COLO829 (cell line): ENCODE measurements at regions not wholly inside any gene's neighbourhood (a gene's known extent, or its start where the extent isn't known, plus 50 kb on each side); places are given as distances from the start of the nearest gene placed in this dataset.
"Not testable (repeated sequence)": the region's sequence is repeated elsewhere in the genome, so short reads cannot be mapped to it uniquely, and the experiment has no call there.

Experiments used
- DNase-seq: peaks from one replicate; pipeline ENCODE4 v3.0.0; 2012; ENCODE audit warnings: low spot score

DNA sequence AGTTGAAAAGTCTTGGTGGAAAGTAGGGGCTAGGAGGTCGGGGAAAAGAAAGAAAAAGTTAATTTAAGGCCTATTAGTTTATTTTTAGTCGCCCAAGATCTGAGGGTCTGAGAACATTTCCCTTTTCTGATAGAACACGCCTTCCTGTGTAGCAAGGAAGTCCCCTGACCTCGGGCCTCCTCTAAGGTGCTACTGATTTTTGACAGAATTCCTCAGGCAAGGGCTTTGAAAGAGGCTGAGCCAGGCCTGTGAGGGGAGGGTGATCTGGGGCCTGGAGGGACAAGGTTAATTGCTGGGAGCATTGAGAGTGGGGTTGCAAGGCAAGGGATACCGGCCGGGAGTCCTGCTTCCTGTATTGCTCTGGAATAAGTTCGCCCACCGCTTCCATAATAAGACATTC, 131.4 kb upstream of the MYCN start:
- no peak for DNase-seq

DNA sequence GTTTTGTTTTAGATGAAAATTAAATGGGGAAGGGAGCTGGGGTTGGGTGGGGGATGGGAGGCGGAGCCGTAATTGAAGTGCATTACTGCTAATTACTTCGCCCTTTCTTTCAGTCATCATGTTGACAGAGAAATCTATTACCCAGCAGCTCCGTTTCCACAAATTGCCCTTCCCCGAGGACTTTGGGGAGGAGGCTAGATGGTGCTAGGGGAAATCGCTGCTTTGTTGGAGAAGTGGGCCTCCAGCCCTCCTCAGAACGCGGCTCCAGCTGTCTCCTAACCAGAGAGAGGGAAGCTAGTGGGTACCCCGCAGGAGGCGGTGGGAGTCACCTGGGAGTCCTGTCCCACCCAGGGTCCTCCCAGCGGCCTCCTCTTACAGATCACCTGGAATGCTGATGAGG, 130.9 kb upstream of the MYCN start:
- no peak for DNase-seq

DNA sequence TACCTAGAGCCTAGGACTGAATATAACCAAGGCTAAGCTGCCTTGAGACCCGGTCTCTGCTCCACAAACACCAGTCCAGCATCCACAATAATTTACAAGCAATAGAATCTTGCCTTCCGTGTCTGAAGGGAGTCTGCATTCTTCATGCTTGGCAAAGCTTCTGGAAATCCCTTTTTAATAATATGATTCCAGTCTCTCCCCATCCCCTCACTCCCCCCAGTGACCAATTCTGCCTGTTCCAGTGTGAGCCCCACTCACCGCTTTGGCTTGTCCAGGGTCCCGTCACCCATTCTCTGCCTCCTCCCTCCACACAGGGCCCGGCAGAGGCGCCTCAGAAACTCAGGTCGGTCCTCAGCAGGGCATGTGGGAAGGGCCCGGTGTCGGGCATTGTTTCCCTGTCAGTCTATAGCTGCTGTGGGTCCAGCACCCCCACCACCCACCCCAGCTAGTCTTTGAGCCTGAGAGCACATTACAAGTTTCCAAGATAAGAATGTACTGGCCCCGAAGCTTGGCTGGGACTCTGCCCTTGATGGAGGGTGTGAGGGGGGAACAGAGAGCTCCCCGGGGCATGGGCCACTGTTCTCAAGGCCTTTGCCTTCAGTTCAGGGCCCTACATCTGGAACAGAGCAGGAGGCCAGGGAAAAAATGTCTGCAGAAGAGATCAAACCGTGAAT, 129.7 kb upstream of the MYCN start:
- DNase-seq: no peak

DNA sequence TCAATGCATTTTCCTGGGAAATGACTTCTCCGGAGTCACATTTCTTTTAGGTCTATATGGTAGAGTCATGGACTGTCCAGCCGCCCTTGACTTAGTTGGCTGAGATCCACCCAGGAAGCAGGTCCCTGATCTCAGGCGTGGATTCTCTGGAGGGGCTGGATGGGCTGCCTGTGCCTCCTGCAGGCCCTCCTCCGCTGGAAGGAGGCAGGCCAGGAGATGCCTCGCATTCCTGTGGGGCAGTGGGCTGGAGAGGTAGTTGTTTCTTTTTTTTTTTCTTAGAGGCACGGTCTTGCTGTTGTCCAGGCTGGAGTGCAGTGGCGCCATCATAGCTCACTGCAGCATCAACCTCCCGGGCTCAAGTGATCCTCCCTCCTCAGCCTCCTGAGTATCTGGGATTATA, 129.0 kb upstream of the MYCN start:
- DNase-seq: no peak

DNA sequence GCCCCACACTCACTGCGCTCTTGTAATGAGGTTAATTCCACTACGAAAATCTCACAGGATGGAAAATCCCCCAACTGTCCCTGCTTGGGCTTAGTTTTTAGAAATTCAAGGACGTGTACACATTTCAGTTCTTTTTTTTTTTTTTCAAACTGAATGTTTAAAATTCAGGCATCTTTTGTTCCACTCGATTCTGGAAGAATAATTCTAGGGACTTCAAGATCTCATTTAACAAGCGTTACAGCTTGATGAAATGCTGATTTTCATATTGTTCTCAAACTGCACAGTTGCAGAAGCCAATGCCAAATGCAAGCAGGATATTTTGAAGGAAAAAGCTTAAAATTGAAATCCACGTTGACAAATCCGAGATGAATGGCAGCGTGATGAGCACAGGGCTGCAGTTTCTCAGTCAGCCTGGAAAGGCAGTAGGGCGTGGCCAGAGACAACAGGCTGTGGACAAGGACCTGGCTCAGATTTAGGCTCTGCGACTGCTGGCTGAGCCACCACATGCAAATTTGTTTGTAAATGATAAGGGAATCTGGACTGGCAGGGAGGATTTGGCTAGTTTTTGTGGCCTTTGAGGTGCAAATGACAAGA, 128.1 kb upstream of the MYCN start:
- no peak for DNase-seq

DNA sequence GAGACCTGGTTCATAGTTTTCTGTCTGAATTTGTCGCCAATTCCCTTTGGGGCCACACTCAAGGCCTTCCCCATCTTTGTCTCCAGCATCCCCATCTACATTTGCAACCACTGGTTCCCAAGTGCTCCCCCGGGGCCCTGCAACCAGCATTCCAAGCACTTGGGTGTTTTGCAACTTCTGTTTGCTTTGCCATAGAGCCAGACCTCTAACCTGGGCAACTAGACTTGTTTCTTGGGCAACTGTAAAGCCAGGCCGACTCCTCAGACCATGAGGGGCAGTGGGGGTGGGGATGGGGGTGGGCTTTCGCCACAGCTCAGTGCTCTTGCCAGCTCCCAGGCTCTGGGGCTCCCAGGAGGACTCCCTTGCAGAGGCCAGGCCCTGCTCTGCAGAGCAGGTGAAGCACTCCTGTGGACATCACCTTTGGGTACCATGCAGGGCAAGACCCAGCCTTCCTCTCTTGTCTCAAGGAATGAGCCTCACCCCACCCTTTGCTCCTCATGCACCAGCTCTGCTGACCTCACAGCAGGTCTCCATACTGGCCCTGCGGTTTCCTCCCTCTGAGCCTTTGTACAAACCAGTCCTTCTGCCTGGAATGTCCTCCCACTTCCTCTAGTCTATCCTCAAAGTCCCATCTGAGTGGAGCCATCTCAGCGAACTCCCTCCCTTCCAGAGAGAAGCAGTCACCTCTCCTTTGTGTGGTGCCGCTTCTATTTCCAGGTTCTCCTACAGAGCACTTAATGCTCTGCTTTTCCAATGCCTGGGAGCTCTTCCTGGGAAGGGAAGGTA, 126.7 kb upstream of the MYCN start:
- DNase-seq: no peak

DNA sequence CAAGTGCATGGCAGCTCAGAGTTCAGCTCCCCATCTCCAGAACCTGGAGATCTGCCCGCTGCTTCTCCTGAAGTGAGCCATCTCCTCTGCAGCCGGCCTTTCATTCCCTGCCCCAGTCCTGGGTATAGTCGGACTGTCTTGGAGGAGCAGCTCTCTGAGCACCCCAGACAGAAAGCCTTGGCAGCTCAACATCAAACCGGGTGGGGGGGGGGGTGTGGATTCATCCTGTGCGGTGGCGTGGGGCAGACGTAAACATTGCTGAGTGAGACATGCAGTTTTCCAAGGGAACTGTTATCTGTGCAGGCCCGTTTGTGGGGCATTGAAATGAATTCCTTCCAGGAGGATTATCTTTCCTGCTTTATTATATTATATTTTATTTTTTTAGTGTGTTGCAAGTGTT, 125.9 kb upstream of the MYCN start:
- DNase-seq: no peak

DNA sequence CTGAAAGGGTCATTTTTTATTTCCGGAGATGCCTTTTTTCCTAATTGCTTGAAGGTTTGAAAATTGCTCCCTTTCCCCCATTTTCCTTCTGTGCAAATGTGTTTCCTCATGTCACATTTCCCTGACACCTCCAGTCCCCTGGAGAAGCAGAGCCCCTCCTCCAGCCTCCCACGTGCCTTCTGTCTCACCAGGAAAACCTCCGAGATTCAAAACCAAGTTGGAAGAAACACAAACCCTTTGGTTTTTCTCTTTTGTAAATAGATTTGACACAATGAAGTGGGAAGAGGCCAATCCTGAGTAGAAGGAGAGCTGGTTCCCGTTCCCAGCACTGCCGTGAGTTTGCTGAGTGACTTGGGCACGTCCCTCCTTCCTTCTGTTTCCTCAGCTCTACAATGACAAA, 125.4 kb upstream of the MYCN start:
- no peak for DNase-seq

DNA sequence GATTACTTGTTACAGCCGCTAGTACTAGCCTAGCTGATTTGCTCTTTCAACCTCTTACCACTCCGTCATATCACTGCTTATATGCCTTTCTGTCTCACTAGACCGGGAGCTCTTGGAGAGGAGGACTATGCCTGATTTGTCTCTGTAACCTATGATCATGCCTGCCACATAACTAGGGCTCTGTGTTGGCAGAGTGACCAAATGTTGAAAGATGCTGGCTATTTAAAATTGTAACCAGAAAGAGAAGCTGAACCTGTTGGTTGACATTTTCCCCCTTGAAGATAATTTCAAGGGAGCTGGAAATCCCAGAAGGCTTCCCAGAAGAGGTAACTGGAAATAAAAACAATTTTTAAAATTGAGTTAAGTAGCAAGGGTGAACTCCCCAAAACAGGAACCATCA, 124.1 kb upstream of the MYCN start:
- DNase-seq: no peak

DNA sequence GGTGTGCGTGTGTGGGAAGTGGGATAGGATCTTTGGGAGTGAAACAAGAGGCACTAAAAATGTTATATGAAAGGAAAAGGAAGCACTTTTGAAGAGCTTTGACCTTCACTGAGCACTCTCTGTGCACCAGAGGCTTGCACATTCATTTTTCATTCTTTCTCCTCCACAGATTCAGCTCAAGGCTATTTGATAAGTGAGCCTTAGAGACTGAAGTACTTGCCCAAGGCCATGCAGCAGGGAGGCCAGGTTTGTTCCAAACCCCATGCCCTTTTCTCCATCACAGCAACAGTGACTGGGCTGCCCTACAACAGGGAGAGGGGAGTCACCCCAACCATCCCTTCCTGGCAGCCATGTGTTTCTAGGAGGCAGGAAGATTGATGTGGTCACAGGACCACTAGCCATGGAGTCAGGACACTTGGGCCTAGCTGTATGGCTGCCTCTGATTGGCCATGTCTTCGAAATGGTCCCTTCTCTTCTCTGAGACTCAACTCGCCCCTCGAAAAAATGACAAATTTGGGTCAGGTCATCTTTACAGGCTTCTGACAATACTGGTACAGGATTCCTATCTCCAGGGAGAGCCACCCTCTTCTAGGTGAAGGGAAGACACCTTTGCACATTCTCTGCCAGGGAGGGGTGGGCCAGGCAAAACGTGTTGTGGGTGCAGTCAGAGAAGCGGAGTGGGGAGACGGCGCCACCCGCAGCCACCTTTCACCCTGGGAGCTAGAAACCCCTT, 123.5 kb upstream of the MYCN start:
- no peak for DNase-seq

DNA sequence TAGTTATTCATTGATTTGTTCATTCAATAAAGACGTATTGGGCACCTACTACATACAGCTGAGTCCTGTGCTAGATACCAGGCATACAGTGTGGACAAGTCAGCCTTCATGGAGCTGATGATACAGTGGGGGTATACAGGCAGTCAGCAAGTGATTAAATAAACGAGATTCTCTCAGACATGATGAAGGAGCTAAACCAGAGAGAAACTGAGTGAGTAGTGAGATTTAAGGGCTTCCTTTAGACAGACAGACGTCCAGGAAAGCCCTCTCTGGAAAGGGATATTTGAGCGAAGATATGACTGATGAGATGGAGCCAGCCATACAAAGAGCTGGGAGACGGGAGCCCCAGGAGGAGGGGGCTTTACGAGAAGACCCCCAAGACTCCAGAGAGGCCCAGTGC, 122.6 kb upstream of the MYCN start:
- DNase-seq: no peak

DNA sequence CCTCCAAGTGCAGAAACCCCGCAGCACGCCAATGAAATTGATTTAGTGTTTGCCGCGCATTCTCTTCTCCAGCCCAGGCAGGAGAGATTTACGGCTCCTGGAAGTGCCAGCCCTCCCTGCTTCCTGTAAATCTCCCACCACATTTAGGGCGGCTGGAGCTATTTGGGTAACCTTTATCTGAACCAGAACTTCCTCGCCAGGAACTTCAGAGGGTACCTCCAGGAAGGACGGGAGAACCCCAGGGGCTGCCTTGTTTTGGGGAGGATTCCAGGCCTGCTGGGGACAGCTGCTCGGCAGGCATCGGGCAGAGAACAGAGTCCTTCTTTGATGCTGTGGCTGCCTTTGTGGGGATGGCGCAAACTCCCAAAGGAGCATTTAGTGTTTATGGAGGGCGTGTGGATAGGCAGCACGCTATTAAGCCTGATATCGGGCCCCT, 122.0 kb upstream of the MYCN start:
- no peak for DNase-seq

DNA sequence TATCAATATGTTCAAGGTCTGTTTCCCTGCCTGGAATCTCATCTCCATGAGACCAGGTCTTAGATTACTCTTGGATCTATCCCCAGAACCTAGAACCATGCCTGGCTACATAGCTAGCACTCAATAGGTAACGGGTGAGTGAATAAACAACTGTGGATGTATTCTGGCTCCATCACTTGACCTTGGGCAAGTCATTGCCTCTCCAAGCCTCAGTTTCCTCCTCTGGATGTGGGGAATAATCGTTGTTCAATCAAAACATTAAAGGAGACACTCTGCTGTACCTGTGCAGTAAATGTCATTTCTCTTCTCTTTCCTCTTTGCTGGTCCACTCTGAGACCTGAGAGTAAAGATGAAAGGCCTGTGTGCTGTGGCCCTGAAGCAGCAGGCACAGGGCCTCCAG, 121.5 kb upstream of the MYCN start:
- DNase-seq: no peak

DNA sequence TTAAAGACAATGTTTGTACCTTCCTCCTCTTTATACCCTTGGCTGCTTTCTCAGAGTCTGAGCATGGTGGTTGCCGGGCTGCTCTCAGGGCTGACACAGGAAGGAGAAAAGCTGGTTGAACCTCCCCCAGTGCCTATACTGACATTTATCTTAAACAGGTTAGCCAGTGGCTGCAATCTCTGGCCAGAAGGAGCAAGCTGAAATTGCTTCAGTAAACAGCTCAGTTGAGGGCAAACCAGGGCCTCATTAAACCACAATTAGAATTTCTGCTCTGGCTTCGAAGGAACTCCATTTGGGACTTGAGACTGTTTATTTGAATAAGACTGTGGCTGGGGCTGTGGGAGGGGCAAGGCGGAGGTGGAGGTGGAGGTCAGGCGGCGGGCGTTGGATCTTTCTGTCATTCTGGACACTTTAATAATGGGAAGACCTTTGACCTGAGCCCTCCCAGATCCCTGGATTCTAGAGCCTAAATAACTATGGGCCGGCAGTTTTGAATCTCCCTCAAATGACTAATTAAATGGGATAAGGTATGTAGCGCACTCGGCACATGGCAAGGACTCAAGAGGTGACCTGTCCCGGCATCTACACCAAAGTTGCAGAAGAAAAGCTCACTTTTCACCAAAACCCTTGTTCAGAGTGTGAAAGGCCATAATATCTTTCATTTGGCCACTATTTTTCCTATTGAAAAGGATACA, 120.6 kb upstream of the MYCN start:
- DNase-seq: no peak

DNA sequence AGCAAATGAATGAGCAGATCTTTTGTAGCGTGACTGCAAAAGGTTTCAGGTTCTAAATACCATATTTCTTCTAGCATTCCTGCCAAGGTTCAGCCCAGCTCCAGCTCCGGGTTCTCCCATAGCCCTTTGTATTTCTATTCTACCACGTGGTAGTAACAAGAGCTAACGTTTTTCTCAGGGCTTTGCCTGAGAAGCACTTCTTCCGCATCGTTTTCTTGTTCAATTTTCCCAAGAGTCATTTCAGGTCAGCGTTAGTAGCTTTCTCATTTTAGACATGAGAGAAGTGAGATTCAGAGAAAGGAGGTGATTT, 120.1 kb upstream of the MYCN start:
- no peak for DNase-seq

DNA sequence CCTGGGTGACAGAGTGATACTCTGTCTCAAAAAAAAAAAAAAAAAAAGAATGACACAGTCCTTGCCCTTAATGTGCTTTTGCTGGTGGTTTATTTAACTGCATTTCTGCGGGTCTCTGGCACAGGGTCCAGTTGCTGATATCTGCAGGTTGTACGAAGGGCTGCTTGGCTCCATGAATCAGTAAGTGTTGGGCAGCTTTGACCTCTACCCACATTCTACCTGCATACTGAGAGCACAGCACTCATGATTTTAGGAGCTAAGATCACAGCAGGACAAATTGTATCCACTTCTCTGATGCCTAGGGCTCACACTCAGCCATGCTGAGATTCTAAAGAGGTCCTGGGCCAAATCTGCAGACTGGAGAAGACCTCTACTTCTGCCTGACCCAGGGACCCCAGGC, 119.4 kb upstream of the MYCN start:
- no peak for DNase-seq

DNA sequence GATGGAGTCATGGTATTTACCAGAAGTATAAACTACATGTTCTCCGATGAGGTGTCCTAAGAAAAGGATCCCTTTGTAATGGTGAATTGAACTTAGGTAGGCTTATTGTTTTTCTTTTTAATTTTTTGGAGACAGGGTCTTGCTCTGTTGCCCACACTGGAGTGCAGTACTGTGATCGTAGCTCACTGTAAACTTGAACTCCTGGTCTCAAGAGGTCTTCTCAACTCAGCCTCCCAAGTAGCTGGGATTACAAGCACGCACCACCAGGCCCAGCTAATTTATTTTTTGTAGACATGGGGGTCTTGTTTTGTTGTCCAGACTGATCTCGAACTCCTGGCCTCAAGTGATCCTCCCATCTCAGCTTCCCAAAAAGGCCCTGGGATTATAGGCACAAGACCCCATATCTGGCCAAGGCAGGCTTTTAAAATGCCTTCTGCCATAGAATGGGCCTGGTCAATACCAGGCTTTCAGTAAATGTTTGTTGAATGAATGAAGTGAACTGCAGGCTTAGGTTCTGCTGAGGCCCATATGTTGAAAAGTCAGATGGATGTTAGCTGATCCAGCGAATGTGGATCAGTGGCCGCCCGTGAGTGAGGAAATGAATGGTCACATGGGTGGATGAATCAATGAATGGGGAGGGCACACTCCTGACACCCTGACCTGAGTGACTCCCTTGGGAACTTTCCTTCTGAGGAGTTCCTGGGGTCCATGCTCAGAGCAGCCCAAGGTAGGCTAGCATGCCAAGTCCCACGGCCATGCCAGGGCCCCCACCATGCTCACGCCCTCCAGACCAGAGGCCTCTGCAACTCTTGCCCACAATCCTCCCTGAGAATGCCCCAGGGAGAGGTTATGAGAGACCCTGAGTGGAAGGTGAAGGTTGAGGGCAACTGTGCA, 118.0 kb upstream of the MYCN start:
- DNase-seq: no peak

DNA sequence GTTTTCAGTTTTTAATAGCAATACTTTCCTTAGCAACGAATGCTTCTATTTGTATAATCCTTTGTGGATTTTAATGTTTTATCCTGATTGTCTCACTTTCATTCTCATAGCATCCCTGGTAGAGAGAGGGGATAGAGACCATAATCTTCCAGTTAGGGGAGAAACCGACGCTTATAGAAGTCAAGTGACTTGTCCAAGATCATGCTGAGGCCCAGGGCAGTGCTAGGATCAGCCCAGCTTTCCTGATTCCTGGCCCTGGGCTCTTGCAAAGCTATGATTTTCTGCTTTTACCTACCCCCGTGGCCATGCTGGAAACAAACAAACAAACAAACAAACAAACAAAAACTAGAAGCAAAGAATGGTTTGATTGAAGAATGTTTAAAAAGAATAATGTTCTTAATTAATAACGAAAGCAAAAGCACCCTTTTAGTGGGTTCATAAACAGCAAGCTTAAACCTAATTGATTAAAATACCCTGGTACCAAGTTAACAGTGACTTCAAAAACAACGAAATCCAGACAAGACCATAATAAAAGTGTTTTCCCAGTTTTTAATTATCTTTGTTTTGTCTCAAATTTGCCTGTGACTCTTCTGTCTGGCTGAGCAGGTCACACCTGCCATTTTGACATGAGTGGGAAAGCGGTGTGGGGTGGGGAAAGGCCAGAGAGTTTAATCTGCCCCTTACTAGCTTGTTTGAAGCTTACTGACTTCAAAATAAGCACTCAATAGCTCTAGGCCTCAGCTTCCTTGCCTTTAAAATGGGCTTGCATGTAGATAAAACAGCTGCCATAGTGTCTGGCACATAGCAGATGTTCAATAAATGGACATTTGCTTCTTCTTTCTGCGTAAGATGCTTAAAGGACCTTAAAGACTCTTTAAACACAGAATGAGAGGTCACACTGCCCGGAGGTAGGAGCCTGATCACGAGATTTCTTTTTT, 116.6 kb upstream of the MYCN start:
- no peak for DNase-seq

DNA sequence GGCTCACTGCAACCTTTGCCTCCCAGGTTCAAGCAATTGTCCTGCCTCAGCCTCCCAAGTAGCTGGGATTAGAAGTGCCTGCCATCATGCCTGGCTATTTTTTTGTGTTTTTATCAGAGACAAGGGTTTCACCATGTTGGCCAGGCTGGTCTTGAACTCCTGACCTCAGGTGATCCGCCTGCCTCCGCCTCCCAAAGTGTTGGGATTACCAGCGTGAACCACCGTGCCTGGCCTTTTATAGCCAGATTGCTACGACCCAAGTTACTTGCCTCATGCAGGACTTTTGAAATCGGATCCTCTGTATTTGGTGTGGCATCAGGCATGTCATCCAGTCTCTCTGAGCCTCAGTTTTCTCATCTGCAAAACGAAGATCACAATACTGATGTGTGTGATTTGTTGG, 115.9 kb upstream of the MYCN start:
- not testable (repeated sequence) for DNase-seq

DNA sequence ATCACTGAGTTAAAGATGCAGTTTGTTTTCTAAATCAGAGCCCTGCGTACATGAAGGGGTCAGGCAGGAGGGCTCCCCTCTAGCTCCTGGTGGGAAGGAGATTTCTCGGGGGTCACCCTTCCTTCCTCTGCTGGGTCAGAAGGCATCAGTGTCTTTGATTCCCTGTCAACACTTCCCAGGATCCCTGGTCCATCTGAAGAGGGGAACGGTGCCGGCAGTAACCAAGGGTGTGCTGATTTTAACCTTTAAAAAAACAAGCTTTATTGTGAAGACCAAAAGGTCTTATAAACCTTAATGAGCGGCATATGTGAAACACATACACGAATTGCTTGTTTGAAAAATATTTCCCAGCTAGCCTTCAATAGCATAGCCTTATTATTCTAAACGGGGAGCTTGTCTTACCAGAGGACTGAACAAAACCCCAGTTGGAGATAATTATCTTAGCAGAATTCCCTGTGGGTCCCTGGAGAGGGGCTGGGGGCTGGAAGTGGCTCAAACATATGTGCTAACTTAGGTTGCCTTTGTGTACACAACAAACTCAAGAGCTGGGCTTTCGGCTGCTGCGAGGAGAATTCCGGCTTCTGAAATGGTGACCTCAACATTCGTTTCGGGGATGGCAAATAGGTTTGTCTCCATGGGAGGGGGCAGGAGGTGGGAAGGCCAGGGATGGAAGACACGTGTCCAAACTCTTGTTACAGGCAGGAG, 114.9 kb upstream of the MYCN start:
- DNase-seq: no peak
